ENCODE measurements at regions not wholly inside any gene's neighbourhood (a gene's known extent, or its start where the extent isn't known, plus 50 kb on each side); places are given as distances from the start of the nearest gene placed in this dataset.

DNA sequence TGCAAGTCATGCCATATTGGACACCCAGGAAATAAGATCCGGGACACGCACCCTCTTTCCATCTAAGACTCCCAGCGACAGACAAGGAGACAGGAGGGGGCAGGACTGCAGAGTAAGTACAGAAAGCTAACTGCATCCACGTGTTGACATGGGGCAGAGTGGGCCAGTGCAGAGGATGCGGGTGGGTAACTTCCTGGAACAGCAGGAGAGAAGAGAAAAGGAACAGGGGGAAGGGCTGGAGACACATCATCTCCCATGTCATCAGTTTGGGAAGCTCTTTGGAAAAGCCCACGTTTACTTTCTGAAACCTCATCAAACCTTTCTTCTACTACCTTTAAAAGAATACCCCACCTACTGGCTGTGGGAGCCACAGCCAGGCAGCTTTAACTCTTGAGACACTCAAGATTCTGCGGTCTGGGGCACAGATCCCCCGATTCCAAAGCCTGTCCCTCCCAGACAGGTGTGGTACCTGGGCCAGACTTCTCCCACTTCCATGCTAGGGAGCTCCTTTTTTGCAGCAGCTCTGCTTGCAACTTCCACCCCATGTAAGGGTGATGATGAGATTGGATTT lies 273.5 kb upstream of the RPL38 start:
- DNase-seq (ENCODE audit: low read depth): no peak

- no peak for DNase-seq (ENCODE audit: low read depth)
These were observed 271.2 kb upstream of the RPL38 start for GRCh38 chr17:73932216-73932749.

DNA sequence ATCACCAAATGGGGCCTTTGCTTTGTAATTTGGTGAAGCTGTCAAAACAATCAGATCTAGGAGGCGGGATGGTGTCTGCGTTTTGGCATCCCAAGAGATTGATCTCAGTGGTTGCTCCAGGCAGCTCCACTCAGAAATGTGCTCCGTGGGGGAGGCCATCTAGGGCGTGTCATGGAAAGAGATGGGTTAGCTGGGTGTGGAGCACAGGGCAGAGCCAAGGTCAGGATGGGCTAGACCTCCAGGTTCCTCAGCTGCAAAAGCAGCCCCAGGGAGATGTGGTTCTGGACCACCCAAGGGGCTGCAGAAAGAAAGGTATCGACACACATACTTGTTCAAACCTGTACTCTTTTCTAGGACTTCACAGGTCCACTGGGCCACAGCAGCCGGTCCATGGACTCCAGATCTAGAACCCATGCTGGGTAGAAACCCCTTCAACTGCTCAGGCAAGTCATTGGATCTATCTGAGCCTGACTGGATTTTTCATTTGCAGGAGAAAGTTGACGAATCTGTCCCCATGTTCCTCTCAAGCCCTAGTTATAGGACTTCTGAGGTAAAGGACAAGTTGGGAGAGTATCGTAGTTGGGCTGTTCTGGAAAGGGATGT lies 270.2 kb upstream of the RPL38 start:
- DNase-seq (ENCODE audit: low read depth): no peak

GRCh38 chr17:73933871-73934270 lies 269.6 kb upstream of the RPL38 start:
- DNase-seq (ENCODE audit: low read depth): no peak

DNA sequence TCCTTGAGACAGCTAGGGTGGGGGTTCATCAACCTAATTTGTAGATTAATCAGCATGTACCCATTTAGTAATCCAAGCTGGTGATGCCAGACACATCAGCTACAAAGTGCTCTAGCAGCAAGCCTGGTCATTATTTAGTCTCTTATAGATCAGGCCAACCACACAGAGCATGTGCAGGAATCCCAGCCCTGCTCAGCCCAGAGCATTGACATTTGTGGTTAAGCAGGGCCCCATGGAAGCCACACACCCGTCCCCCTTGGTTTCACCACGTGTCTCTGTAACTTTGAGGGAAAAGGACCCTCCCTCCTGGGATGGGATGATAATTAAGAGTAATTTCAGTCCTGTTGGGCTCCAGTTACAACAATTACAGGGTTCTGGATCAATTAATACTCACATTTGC lies 268.8 kb upstream of the RPL38 start:
- DNase-seq (ENCODE audit: low read depth): no peak

DNA sequence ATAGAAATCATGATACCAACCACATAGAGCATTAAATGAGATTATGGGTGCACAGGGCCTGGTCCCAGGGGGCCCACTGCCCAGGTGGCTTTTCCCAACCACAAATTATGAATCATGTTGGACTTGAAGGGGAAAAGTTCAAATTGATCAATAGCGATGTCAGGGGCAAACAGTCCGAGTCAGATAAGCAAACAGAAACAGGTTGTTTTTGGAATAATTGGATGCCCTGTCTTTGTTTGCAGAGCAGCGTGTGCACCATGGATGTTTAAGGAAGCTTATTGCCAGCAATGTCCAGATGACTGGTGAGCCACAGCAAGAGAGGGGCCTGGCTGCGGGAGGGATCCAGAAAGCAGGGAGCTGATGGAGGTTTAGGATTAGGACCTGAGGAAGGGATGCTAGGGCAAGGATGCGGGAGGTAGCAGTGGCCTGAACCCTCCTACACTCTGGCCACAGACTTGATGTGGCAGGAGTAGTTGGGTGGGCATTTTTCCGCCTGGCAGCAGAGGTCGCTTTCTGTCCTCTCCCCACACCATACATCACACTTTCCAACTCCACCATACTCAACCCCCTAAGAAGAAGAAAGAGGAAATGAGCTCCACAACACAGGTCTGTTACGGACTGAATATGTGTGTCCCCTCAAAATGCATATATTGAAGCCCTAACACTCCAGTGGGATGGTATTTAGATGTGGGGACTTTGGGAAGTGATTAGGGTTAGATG lies 266.4 kb upstream of the RPL38 start:
- no peak for DNase-seq (ENCODE audit: low read depth)

DNA sequence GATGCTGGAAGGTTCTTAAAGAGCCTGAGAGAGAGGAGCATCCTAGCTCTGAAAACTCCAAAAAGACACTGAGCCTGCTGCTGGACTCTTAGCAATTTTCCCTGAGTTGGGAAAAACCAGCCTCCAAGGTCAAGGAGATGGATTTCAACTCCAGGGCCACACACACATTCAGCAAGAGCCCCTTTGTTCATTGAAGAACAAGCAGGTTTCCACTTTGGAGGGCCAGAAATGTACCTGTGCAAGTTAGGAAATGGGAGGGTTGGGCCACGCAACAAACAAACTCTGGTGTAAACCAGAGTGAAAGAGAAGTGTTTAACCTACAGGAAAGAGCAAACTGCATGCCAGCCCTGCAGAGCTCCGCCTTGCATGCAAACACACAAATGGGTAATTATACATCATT lies 264.8 kb upstream of the RPL38 start:
- no peak for DNase-seq (ENCODE audit: low read depth)

GRCh38 chr17:73939806-73940205 lies 263.7 kb upstream of the RPL38 start:
- DNase-seq (ENCODE audit: low read depth): no peak

- DNase-seq (ENCODE audit: low read depth): no peak
These were observed 263.0 kb upstream of the RPL38 start for GRCh38 chr17:73940511-73940910.

- DNase-seq (ENCODE audit: low read depth): no peak
These were observed 261.5 kb upstream of the RPL38 start for GRCh38 chr17:73941919-73942530.

GRCh38 chr17:73942703-73943415 lies 260.6 kb upstream of the RPL38 start:
- DNase-seq (ENCODE audit: low read depth): no peak

GRCh38 chr17:73943416-73944110 lies 259.9 kb upstream of the RPL38 start:
- no peak for DNase-seq (ENCODE audit: low read depth)

- DNase-seq (ENCODE audit: low read depth): no peak
These were observed 259.1 kb upstream of the RPL38 start for GRCh38 chr17:73944366-73944765.

GRCh38 chr17:73947281-73947965 lies 256.1 kb upstream of the RPL38 start:
- no peak for DNase-seq (ENCODE audit: low read depth)

- no peak for DNase-seq (ENCODE audit: low read depth)
These were observed 255.5 kb upstream of the RPL38 start for GRCh38 chr17:73947966-73948355.

DNA sequence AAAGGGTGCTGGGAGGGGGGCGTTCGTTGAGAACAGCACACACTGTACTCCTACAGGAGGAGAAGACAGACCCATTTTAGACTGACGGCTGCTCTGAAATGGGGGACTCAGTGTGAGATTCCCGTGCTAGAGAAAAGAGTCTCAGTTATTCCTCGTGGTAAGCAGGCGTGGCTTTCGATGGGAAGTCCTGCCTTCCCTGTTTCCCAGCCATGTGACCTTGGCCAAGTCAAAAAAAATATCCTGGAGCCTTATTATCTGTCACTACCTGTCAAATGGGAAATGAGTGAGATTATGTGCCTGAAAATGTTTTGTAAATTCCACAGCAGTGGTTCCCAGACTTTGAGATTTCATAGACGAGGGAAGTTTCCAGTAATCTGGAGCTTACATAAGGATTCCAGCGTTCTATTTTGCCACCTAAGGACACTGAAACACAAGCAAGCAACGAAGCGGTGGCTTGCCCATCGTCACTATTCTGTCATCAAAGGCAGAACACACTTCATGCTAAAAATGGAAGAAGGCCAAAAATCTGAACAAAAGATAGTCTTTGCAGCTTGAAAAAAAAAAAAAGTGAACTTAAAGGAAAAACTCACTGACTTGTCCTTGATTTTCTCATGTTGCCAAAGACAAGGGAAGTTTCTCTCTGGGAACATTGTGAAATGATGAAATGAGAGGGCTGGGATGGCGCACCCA lies 253.4 kb upstream of the RPL38 start:
- DNase-seq (ENCODE audit: low read depth): no peak

DNA sequence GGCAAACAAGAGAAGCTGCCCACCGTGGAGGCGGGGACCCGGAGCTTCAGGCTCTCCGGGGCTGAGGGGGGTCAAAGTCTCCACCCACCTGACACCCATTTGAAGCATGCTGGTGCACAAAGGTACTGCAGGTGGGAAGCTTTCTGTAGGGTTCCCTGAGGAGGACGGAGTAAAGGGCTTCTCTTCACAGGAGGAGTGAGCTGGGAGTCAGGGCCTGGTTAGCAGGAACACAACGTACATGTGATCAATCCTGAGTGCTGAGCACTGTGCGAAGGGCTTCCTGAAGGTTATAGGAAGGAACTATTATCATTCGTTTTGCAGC lies 252.9 kb upstream of the RPL38 start:
- no peak for DNase-seq (ENCODE audit: low read depth)

DNA sequence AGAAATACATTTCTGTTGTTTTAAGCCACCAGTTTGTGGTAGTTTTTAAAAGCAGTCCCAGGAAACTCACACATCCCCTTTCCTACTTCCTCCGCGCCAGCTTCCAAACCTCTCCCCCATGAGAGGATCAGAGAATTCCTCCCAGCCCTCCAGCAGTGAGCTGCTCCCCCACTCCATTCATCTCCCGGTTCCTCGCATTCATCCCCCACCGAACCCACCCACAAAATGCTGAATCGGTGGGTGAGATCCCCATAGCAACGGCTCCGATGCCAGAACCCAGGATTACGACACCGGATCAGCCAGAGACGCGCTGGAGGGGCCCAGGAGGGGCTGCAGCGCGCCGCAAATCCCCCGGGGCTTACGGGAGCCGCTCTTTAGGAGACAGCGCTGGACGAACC lies 251.4 kb upstream of the RPL38 start:
- no peak for DNase-seq (ENCODE audit: low read depth)

DNA sequence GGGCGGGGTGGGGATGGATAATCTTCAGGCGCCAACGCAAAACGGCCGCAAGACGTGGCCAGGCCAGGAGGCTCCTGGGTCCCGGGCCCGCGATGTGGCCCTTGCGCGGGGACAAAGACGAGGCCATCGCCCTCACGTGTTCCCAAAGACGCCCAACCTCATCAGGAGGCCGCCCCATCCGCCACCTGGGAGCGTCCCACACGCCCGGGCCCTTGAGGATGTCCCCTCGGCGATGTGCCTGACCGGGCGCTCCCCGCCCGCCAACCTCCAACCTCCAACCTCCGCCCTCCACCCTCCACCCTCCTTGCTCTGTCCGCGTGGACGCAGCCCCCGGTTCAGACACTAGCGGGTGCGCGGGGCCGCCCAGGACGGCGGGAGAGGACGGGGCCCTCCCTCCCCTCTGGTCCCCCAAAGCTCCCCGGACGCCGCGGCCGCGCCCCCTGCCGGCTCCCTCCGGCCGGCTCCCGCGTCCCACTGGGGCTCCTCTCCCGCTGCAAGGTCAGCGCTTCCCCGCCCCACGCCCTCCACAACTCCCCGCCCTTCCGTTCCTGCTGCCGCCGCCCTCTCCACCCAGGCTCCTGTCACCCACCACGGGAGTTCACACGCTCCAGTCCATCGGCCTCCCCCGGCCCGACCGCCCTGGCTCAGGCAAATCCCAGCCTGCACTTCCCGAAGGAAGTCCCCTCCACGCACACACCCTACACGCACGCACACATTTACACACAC lies 250.8 kb upstream of the RPL38 start:
- DNase-seq (ENCODE audit: low read depth): no peak

Data from non-pigmented ciliary epithelial cell (primary cell).